ENCODE measurements at regions not wholly inside any gene's neighbourhood (a gene's known extent, or its start where the extent isn't known, plus 50 kb on each side); places are given as distances from the start of the nearest gene placed in this dataset.

- TF ChIP-seq CTCF (IDR thresholded peaks at IDR 0.05): no peak
- TF ChIP-seq POLR2AphosphoS5 (IDR thresholded peaks at IDR 0.05): no peak
- no peak for TF ChIP-seq EP300 (IDR thresholded peaks at IDR 0.05)
- TF ChIP-seq POLR2A (IDR thresholded peaks at IDR 0.05): no peak
Measured at GRCh38 chr10:118874171-118874570, 119.4 kb upstream of the CACUL1 start.
